Glomerular endothelial cell (primary cell): ENCODE measurements at regions not wholly inside any gene's neighbourhood (a gene's known extent, or its start where the extent isn't known, plus 50 kb on each side); places are given as distances from the start of the nearest gene placed in this dataset.

ENCODE experiments used
- DNase-seq: peaks from one replicate; pipeline ENCODE4 v3.0.0-alpha.2; 2011; ENCODE audit warnings: low read depth, low spot score; ENCODE audit errors: extremely low read depth

DNA sequence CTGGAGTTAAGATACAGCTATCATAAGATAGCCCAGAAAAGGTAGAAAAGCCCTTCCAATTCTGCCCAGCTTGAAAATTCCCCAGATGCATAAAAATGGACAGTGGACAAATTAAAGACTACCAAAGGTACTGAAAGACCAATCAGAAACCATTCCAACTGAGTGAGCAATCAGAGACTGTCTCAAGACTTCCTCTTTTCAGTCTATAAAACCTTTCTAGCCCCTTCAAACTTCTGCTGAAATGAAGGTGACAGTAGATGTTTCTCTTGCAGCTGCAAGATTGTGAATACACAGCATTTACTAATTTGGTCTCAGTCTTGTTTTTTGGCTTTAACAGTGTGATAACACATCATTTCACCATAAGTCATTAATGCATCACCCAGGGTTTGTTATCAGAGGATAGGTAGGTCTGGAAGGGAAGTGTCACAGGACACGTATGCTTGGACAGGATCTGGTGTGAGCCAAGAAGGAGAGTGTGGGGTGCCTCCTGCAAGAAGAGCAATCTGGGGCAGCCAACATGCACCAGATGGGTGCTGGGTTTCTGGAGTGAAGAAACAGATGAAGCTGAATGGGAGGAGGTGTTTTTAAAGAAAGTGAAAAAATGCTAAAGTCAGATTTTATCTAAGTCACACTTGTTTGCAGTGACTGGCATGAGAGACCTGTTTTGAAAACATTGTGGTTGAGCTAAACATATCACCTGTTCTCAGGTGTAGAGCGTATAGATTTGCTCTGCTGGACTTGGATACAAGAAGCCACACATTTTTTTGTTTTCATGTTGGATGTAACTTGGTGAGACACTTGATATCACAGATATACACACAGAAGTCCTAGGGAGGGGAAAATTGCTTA is 75.3 kb upstream of the DDX18 start:
- no peak for DNase-seq

- no peak for DNase-seq
These were observed 69.0 kb upstream of the DDX18 start for GRCh38 chr2:117745537-117745936.

DNA sequence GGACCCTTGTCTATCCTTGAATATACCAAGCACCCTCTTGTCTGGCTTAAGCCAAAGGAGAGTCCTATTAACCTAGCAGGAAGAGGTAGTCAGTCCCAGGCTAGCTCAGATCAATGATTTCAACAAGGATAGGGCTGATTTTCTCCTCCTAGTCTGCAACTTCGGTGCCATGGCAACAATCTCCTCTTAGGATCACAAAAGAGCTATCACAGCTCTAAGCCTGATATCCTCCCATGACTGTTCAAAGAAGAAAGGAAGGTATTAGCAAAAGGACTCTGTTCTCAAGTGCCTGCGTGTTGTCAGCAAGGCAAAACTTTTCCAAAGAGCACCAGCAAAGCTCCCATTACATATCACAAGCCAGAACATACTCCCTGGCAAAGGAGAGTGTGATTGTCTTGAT is 58.7 kb upstream of the DDX18 start:
- no peak for DNase-seq

DNA sequence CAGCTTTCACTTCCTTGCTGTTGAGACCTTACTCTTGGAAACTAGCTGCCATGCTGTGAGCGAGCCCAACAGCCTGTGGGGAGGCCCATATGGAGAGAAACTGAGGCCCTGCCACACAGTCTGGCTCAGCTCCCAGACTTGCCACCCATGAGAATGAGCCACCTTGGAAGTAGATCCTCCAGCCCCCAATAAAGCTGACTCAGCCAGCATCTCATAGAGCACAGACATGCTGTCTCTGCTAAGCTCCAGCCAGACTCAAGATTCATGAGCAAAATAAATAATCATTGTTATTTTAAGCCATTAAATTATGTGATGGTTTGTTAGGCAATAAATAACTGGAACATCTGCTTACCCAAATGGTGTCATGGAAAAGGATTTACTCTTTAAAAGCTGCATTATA is 53.6 kb upstream of the DDX18 start:
- no peak for DNase-seq

- DNase-seq = no peak
These were observed 52.0 kb upstream of the DDX18 start for GRCh38 chr2:117762454-117762853.

DNA sequence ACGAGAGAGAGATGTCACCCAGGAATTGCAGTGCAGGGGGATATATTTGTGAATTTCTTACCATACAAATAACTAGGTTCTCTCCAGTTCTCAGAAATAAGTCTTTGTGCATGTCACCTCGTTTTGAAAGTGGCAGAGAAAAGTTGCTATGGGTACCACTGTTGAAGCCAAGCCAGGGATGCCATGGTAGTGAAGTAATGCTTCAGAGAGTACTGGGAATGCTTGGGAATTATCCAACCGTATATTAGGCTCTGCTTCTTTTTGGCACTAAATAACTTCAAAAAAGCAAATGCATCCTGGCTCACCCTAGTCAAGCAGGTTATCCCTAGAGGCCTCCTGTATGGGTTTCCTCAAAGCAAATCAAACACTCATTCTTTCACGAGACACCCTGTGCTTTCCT is 50.7 kb upstream of the DDX18 start:
- DNase-seq = no peak
